GM12878 (cell line): ENCODE measurements at regions not wholly inside any gene's neighbourhood (a gene's known extent, or its start where the extent isn't known, plus 50 kb on each side); places are given as distances from the start of the nearest gene placed in this dataset.

ENCODE experiments used
- ATAC-seq: fragments of 200-7000 bp; cut with Tn5 transposase; 3 replicates; pipeline ENCODE4 v1.9.1; 2020; ENCODE audit warnings: mild to moderate bottlenecking, moderate library complexity
- BruUV-seq: library from RNA; stranded (reverse); fragments of 400-500 nt; replicated peaks from 2 replicates; lab custom pipeline; 2021; lab: Mats Ljungman, UMichigan
- CTCF ChIA-PET: fragments of 300-600 bp; sonication (Branson Sonifier 250); formaldehyde crosslinking; extraction: SDS; loops from one replicate; lab custom pipeline; 2021; ENCODE audit warnings: inconsistent platforms; lab: Yijun Ruan, JAX
- POLR2A ChIA-PET: fragments of 350-600 bp; formaldehyde crosslinking; extraction: SDS; loops from one replicate; lab custom pipeline; 2021; ENCODE audit warnings: inconsistent platforms; lab: Charles Lee
- RAD21 ChIA-PET: fragments of 300-600 bp; sonication (Branson Sonifier 250); formaldehyde crosslinking; loops from one replicate; lab custom pipeline; 2023; ENCODE audit warnings: antibody characterized with exemption; ENCODE audit not compliant: unreplicated experiment; lab: Charles Lee
- SMC1A ChIA-PET: fragments of 300-600 bp; sonication (Branson Sonifier 250); formaldehyde crosslinking; loops from one replicate; lab custom pipeline; 2023; ENCODE audit not compliant: unreplicated experiment, uncharacterized antibody; lab: Charles Lee
- DNase-seq: peaks from one replicate; pipeline ENCODE4 v3.0.0-alpha.2; 2011; ENCODE audit warnings: low read depth, low spot score
- FAIRE-seq: peaks from 3 replicates; lab custom pipeline; 2011; peaks lifted over from hg19 to GRCh38; lab: Jason Lieb, UNC
- H2AFZ ChIP-seq: 2 replicates; pipeline ENCODE4 v1.6.0; 2011; ENCODE audit warnings: low read depth, low read length, control low read depth; ENCODE audit not compliant: control insufficient read depth
- H3K27ac ChIP-seq: 2 replicates; pipeline ENCODE4 v1.5.1; 2011; ENCODE audit warnings: control low read depth; ENCODE audit not compliant: control insufficient read depth, insufficient read depth
- H3K27me3 ChIP-seq, 2 experiments: replicated peaks in 1 of 2; 2 replicates each; pipeline versions ENCODE4 v1.6.0 to v1.6.1; 2011; ENCODE audit warnings: low read length in 1 of 2; ENCODE audit not compliant: control insufficient read depth in 2 of 2, insufficient read depth in 2 of 2
- H3K36me3 ChIP-seq, 2 experiments: 2 replicates each; pipeline ENCODE4 v1.5.1; 2011; ENCODE audit warnings: low read length in 1 of 2; ENCODE audit not compliant: control insufficient read depth in 2 of 2, insufficient read depth in 2 of 2
- H3K4me1 ChIP-seq: 2 replicates; pipeline ENCODE4 v1.6.1; 2011; ENCODE audit warnings: mild to moderate bottlenecking, low read length, moderate library complexity, mixed read lengths; ENCODE audit not compliant: control insufficient read depth, insufficient read depth
- H3K4me2 ChIP-seq: 2 replicates; pipeline ENCODE4 v1.6.0; 2011; ENCODE audit warnings: control low read depth; ENCODE audit not compliant: control insufficient read depth, insufficient read depth
- H3K4me3 ChIP-seq: fragments of 200-600 bp; sonication (generic); 2 replicates; pipeline ENCODE4 v1.5.1; 2016
- H3K79me2 ChIP-seq: 2 replicates; pipeline ENCODE4 v1.6.0; 2011; ENCODE audit warnings: low read length; ENCODE audit not compliant: control insufficient read depth, insufficient read depth
- H3K9ac ChIP-seq: 2 replicates; pipeline ENCODE4 v1.8.0; 2011; ENCODE audit warnings: low read length, control low read depth, mixed read lengths; ENCODE audit not compliant: control insufficient read depth, insufficient read depth
- H3K9me3 ChIP-seq: replicated peaks from 3 replicates; pipeline ENCODE4 v1.5.1; 2011; ENCODE audit warnings: mild to moderate bottlenecking, low read length; ENCODE audit not compliant: control insufficient read depth, insufficient read depth
- H4K20me1 ChIP-seq: 2 replicates; pipeline ENCODE4 v1.6.0; 2011; ENCODE audit not compliant: control insufficient read depth, insufficient read depth
- ASH2L ChIP-seq: fragments of 300-600, 200-600 bp; sonication (generic); IDR thresholded peaks from 2 replicates; pipeline ENCODE4 v1.6.1; 2017; ENCODE audit warnings: low read depth, mild to moderate bottlenecking, borderline replicate concordance
- CBX3 ChIP-seq: fragments of 200-600 bp; sonication (generic); IDR thresholded peaks from 2 replicates; pipeline ENCODE4 v1.6.1; 2016; ENCODE audit warnings: low read depth, borderline replicate concordance
- ELK1 ChIP-seq: IDR thresholded peaks from 2 replicates; pipeline ENCODE4 v1.6.1; 2012; ENCODE audit warnings: low read depth, low read length, improper control_type of control experiment
- EP300 ChIP-seq, 2 experiments: fragments of 150-350 bp in 1 of 2; IDR thresholded peaks; 2 replicates each; pipeline ENCODE4 v1.6.1; 2011 to 2012; ENCODE audit warnings: low read depth in 2 of 2, low read length in 2 of 2, borderline replicate concordance in 1 of 2, improper control_type of control experiment in 1 of 2, inconsistent platforms in 1 of 2; ENCODE audit not compliant: control insufficient read depth in 1 of 2
- EZH2 ChIP-seq: IDR thresholded peaks from 2 replicates; pipeline ENCODE4 v1.6.1; 2012; ENCODE audit warnings: low read depth, mild to moderate bottlenecking, control low read depth, inconsistent platforms, low read length, borderline replicate concordance; ENCODE audit not compliant: control insufficient read depth
- IKZF1 ChIP-seq: fragments of 450-650 bp; conservative IDR thresholded peaks from 2 replicates; pipeline ENCODE4 v1.6.1; 2017; ENCODE audit warnings: antibody characterized with exemption, mild to moderate bottlenecking
- NFYA ChIP-seq: IDR thresholded peaks from 2 replicates; pipeline ENCODE4 v1.6.1; 2011; ENCODE audit warnings: low read depth, mild to moderate bottlenecking, low read length, improper control_type of control experiment, borderline replicate concordance
- PAX8 ChIP-seq: fragments of 450-650 bp; IDR thresholded peaks from 2 replicates; pipeline ENCODE4 v1.6.1; 2017; ENCODE audit warnings: mild to moderate bottlenecking, moderate library complexity
- RAD51 ChIP-seq: fragments of 450-650 bp; IDR thresholded peaks from 2 replicates; pipeline ENCODE4 v1.6.1; 2016; ENCODE audit warnings: moderate library complexity, mild to moderate bottlenecking, inconsistent platforms
- RFX5 ChIP-seq: IDR thresholded peaks from 2 replicates; pipeline ENCODE4 v1.6.1; 2011; ENCODE audit warnings: low read depth, low read length, improper control_type of control experiment
- SP1 ChIP-seq: IDR thresholded peaks from one replicate; pipeline ENCODE4 v1.6.1; 2011; ENCODE audit warnings: low read depth, low read length
- STAT1 ChIP-seq: fragments of 450-650 bp; conservative IDR thresholded peaks from 2 replicates; pipeline ENCODE4 v1.6.1; 2014; ENCODE audit warnings: antibody characterized with exemption, mild to moderate bottlenecking
- ZBED1 ChIP-seq: IDR thresholded peaks from 2 replicates; pipeline ENCODE4 v1.6.1; 2016; ENCODE audit warnings: borderline replicate concordance
- ZNF592 ChIP-seq: fragments of 450-650 bp; IDR thresholded peaks from 2 replicates; pipeline ENCODE4 v1.6.1; 2017; ENCODE audit warnings: mild to moderate bottlenecking, moderate library complexity
- ZNF687 ChIP-seq: fragments of 450-650 bp; IDR thresholded peaks from 2 replicates; pipeline ENCODE4 v1.6.1; 2017; ENCODE audit warnings: mild to moderate bottlenecking, moderate library complexity
- ZSCAN29 ChIP-seq: fragments of 450-650 bp; IDR thresholded peaks from 2 replicates; pipeline ENCODE4 v1.6.1; 2017; ENCODE audit warnings: mild to moderate bottlenecking, moderate library complexity
- WGBS: methylation state at CpG from one replicate; pipeline ENCODE4 v1.1.6; 2016; ENCODE audit warnings: low lambda C conversion rate; ENCODE audit not compliant: insufficient replicate concordance, insufficient coverage; ENCODE audit errors: missing lambda C conversion rate; 5-methylcytosine and 5-hydroxymethylcytosine counted together
- in situ Hi-C: fragments of 300-500 bp; cut with MboI; formaldehyde crosslinking; loops from 9 replicates; pipeline ENCODE4 v1.14.3; 2018; ENCODE audit warnings: mixed read lengths
- intact Hi-C: fragments of 100-400 bp; cut with micrococcal nuclease; formaldehyde crosslinking; loops from one replicate; pipeline ENCODE4 v1.14.2; 2022; ENCODE audit not compliant: unreplicated experiment

GRCh38 chr6:129778793-129779192 is 68.8 kb upstream of the ARHGAP18 start:
- no TSS peak for BruUV-seq
- no peaks in the 10 kb centered on the region for H4K20me1 ChIP-seq
- H3K27ac ChIP-seq = no peak overlapping the region
- H2AFZ ChIP-seq = no peak overlapping the region
- 100% methylated on average over 1 of the region's 1 CpG for WGBS
- in situ Hi-C loops (no loop called here), intact Hi-C loops (no loop called here)
- CTCF ChIA-PET = interaction anchor here (1.2 kb wide), 1 partner anchor 279 kb away, joined by 6 read pairs; no protein-coding TSS in a partner anchor
- SMC1A ChIA-PET = interaction anchor here (0.7 to 1.6 kb wide), 2 partner anchors 11 to 627 kb away, joined by 3 to 4 read pairs; no protein-coding TSS in a partner anchor
- no peaks in the 10 kb centered on the region for H3K4me1 ChIP-seq
- no peaks in the 10 kb centered on the region for H3K79me2 ChIP-seq
- H3K9me3 ChIP-seq = no peaks in the 10 kb centered on the region; the same call in 1 of the 3 replicates
- ATAC-seq (no peak), FAIRE-seq (no peak), DNase-seq (no peak)
- POLR2A ChIA-PET = no interaction called here
- 0 out of 4 replicates have a peak, but pooled peaks cover 0 to 4% of the 10 kb centered on the region in 2 experiments for H3K27me3 ChIP-seq
- H3K4me2 ChIP-seq = no peak overlapping the region
- RAD21 ChIA-PET = no interaction called here
- no peak overlapping the region for H3K4me3 ChIP-seq
- H3K9ac ChIP-seq = no peak overlapping the region
- no peaks in the 10 kb centered on the region for H3K36me3 ChIP-seq
- TF ChIP-seq ZNF592 (no peak), EP300 (IDR thresholded peaks at IDR 0.05; ENCODE audit: borderline replicate concordance in 1 of 2, control insufficient read depth in 1 of 2, low read depth in 2 of 2, low read length in 2 of 2) (no peak), STAT1 (no peak), ZSCAN29 (no peak), IKZF1 (no peak), ZNF687 (no peak), RFX5 (no peak), NFYA (no peak), SP1 (no peak), ELK1 (no peak), EZH2 (no peak), ASH2L (no peak), ZBED1 (no peak), RAD51 (no peak), CBX3 (no peak), PAX8 (no peak)
